Fibroblast of skin of abdomen (primary cell): ENCODE measurements at regions not wholly inside any gene's neighbourhood (a gene's known extent, or its start where the extent isn't known, plus 50 kb on each side); places are given as distances from the start of the nearest gene placed in this dataset.
"Not testable (repeated sequence)": the region's sequence is repeated elsewhere in the genome, so short reads cannot be mapped to it uniquely, and the experiment has no call there.

Experiments
- DNase-seq: peaks from one replicate; pipeline ENCODE4 v3.0.0-alpha.2; 2013

GRCh38 chr17:46460129-46460528 is 52.1 kb upstream of the LRRC37A2 start:
- DNase-seq: not testable (repeated sequence)

DNA sequence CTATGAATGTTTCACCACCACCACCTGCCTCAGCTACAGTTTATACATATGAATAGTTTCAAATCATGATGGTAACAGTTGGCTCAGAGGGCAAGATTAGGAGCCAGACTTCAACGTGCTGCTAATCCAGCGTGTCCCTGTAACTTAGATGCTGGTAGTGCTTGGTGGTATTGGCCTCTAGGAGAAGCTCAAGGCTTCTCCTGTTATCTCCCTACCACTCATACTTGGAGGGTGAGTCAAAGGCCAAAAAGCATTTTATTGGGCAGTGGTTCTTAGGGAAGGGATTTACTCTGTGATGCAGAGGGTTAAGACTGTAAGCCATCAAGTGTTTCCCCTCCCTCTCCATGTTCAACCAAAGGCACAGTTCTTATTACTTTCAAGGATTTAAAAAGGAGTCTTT is 57.2 kb upstream of the LRRC37A2 start:
- DNase-seq: not testable (repeated sequence)

DNA sequence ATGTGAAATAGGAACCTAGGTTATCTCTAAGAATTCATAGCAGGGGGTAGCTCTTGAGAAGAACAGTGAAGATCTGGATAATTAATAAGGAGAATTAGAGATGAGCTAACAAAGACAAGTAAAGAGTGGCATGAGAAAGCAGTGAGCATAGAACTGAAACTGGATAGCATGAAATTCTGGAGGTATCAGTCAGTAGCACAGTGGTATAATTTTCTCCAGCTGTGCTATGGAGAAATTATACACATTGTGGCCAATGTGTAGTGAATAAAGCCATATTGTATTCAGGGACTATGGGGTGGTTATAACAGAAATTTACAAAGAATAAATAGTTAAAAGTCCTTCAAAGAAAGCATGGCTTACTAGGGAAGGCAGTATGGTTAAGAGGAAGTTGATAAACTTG is 57.7 kb upstream of the LRRC37A2 start:
- not testable (repeated sequence) for DNase-seq

DNA sequence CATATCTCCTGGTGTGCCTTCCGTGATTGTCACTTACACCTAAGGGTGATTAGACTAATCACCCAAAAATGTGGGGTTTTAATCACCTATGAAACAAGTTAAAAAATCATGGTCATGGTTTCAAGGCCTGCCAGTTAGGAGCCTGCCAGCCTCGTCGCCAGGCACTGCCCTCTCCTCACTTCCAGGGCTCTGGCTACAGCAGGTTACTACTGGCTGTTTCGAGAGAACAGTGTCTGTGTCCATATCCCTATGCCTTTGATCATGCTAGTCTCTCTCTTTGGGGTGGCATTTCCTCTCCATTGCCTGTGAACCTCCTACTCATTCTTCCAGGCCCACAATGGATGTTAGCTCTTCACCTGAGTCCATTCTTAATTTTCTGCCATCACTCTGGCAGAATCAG is 59.2 kb upstream of the LRRC37A2 start:
- DNase-seq: not testable (repeated sequence)

GRCh38 chr17:46445849-46446248 is 66.4 kb upstream of the LRRC37A2 start:
- DNase-seq: not testable (repeated sequence)

- not testable (repeated sequence) for DNase-seq
Measured at GRCh38 chr17:46445411-46445810, 66.9 kb upstream of the LRRC37A2 start.

DNA sequence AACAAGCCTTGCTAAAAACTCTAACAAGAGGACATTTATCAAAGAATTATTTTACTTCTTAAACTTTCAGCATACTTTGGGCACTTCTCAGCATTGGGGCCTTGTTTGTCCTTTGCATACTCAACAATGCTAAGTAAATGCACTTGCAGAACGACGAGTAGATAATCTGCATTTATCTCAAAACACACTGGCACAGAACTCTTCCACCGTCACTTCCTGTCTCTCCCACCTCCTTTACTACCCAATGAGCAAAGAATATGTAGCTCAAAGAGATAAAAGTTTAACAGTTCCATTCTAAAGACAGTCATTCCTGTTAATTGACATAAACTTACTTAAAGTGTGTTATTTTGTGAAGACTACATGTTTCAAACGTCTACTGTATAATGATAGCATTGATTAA is 70.1 kb upstream of the LRRC37A2 start:
- not testable (repeated sequence) for DNase-seq

DNA sequence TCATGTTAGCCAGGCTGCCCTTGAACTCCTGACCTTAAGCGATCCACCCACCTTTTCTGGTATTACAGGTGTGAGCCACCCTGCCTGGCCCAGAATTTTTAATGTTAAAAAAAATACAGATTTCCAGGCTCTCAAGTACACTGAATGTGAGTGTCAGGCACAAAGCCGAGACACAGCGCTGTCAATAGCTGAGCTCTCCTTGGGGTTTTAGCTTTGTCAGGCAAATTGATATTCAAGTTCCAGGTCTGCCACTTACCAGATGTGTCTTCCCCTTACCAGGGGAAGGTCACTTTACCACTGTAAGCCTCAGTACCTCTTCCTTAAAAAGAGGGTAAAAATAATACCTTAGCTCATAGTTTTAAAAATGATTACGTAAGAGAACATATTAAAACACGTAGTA is 71.6 kb upstream of the LRRC37A2 start:
- not testable (repeated sequence) for DNase-seq

DNA sequence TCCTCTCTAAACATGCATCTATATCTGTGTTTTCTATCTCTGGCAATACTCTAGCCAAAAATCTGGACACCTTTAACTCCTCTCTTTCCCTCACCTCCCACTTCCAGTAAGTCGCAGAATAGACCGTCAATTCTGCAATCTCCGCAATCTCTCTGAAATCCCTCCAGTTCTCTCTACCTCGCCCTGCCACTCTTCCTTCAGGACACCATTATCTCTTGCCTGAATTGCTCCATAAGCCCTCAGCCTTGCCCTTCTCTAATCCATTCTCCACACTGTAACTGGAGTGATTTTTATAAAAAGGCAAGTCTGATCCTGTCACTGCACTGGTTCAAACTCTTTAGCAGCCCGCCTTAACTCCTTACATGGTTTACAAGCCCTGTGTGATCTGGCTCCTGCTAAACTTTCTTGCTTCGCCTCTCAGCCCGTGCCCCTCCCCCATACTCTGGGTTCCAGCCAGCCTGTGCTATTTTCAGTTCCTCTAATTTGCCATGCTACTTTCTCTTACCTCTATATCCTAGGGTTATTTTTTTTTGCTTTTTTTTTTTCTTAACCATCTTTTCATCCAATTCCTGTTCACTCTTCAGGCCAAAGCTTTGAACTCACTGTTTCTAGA is 73.0 kb upstream of the ARL17B start:
- DNase-seq: not testable (repeated sequence)

GRCh38 chr17:46430300-46430699 is 68.7 kb upstream of the ARL17B start:
- DNase-seq: not testable (repeated sequence)

DNA sequence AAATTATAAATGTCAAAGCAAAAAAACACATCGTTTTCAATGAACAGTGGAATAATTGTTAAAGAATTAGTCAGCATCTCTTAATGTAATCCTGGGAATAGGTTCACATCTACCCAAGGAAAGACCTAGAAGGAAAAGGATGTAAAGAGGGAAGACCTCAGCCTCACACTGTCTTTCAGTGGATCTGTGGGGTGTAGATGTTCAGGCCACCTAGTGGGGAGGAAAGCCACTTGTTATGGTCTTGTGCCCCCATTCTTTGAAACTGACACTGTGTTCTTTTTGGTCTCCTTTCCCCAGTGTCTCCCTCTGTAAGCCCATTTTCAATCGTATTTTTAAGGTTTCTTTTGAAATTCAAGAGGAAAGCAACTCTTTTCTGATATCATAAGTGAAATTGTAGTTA is 68.1 kb upstream of the ARL17B start:
- not testable (repeated sequence) for DNase-seq

GRCh38 chr17:46424187-46424884 is 62.8 kb upstream of the ARL17B start:
- DNase-seq: not testable (repeated sequence)

DNA sequence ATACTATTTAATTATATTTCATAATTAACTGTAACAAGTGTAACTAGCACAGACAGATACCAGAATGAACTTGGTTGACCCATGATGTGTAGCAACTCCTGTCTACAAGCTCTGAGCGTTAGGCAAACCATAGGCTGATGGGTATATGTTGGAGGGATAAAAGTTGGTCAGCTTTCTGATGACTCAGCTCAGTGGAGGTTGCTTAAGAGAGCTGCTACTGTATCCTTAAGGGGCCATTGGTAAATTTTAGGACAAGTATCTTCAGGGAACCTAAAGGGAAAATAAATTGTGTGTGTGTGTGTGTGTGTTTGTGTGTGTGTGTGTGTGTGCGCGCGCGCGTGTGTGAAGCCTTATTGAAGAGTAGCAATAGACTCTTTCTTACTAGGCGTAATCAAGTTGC is 56.3 kb upstream of the ARL17B start:
- DNase-seq: peak; percentile 25

DNA sequence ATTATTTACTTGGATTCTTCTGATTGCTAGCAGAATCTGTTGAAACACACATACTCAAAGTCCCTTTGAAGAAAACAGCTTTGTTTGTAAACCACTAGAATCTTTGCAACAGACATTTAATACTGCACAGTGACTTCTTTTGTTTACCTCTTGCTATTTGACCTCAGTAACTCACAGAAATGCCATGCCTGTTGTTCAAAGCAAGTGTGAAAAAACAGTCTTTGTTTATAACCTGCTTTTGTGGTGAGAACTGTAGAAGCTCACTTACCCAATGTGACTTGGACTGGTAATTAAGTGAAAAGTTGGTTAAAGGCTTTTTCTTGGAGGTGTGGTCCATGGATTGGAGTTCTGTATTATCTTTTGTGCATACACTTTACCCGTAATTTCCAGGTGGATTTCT is 55.7 kb upstream of the ARL17B start:
- not testable (repeated sequence) for DNase-seq

GRCh38 chr17:46414559-46414958 is 53.0 kb upstream of the ARL17B start:
- DNase-seq: not testable (repeated sequence)

GRCh38 chr17:46412156-46412555 is 50.6 kb upstream of the ARL17B start:
- DNase-seq: not testable (repeated sequence)

DNA sequence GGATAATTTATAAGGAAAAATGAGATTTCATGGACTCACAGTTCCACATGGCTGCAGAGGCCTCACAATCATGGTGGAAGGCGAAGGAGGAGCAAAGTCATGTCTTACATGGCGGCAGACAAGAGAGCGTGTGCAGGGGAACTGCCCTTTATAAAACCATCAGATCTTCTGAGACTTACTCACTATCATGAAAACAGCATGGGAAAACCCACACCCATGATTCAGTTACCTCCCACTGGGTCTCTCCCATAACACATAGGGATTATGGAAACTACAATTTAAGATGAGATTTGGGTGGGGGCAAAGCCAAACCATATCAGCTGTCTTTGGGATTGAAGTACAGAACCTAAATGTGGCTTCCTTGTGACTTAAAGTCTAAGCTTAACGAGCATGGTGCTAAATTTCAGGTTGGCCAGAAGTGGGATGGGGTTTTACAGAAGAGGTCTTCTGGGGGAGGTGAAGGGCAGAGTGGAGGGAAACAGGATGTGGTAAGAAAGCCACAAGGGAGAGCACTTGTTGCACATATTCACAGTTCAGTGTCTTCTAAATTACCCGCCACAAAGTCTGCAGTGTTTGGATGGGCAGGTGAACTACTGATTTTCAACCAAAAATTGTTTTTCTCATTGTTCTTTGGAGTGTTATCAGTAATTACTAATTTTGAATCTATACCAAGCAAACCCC is 49.7 kb upstream of the ARL17B start:
- not testable (repeated sequence) for DNase-seq
